ENCODE measurements at regions not wholly inside any gene's neighbourhood (a gene's known extent, or its start where the extent isn't known, plus 50 kb on each side); places are given as distances from the start of the nearest gene placed in this dataset.

DNA sequence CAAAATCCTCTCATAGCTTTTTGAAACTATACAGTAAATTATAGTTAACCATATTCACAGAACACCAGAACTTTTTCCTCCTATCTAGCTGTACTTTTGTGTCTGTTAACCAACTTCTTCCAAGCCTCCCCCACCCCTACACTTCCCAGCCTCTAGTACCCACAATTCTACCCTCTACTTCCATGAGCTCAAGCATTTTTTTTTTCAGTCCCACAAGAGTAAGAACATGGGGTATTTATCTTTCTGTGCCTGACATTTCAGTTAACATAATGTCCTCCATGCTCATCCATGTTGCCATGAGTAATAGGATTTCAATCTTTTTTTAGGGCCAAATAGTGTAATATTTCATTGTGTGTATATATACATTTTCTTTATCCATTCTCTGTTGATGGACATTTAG, 128.3 kb upstream of the MAN2A1 start:
- Mint-ChIP-seq H3K4me1 (ENCODE audit: low read depth) (peaks cover 11% of the 10 kb centered on the region), H3K4me3 (no peak overlapping the region), H3K27me3 (no peaks in the 10 kb centered on the region), H3K9me3 (no peaks in the 10 kb centered on the region), H3K27ac (no peak overlapping the region), H3K36me3 (ENCODE audit: low read depth) (no peaks in the 10 kb centered on the region)
- Histone ChIP-seq H3K4me3 (ENCODE audit: low read length) (no peak overlapping the region), H3K9me3 (ENCODE audit: control insufficient read depth in 1 of 2, insufficient read depth in 1 of 2, low read length in 2 of 2) (no peaks in the 10 kb centered on the region), H3K36me3 (ENCODE audit: insufficient read depth, low read length) (no peaks in the 10 kb centered on the region), H3K27ac (ENCODE audit: low read depth in 1 of 2, low read length in 2 of 2) (no peak overlapping the region), H3K4me1 (ENCODE audit: insufficient read depth, low read length) (no peaks in the 10 kb centered on the region), H3K27me3 (ENCODE audit: control insufficient read depth in 1 of 2, insufficient read depth in 2 of 2, low read length in 2 of 2) (no peaks in the 10 kb centered on the region)
- TF ChIP-seq, protein P1, sequence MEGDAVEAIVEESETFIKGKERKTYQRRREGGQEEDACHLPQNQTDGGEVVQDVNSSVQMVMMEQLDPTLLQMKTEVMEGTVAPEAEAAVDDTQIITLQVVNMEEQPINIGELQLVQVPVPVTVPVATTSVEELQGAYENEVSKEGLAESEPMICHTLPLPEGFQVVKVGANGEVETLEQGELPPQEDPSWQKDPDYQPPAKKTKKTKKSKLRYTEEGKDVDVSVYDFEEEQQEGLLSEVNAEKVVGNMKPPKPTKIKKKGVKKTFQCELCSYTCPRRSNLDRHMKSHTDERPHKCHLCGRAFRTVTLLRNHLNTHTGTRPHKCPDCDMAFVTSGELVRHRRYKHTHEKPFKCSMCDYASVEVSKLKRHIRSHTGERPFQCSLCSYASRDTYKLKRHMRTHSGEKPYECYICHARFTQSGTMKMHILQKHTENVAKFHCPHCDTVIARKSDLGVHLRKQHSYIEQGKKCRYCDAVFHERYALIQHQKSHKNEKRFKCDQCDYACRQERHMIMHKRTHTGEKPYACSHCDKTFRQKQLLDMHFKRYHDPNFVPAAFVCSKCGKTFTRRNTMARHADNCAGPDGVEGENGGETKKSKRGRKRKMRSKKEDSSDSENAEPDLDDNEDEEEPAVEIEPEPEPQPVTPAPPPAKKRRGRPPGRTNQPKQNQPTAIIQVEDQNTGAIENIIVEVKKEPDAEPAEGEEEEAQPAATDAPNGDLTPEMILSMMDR (IDR thresholded peaks at IDR 0.05) = no peak
- no peak for DNase-seq
- ATAC-seq (ENCODE audit: poor library complexity) = no peak
- CTCF ChIA-PET = interaction anchor here (0.9 kb wide), 1 partner anchor 9 kb away, joined by 3 read pairs; no protein-coding TSS in a partner anchor
- intact Hi-C loops (cut with DNase I, micrococcal nuclease) = no loop called here
- POLR2A ChIA-PET = interaction anchor here (0.7 kb wide), 1 partner anchor 27 kb away, joined by 6 read pairs; no protein-coding TSS in a partner anchor

DNA sequence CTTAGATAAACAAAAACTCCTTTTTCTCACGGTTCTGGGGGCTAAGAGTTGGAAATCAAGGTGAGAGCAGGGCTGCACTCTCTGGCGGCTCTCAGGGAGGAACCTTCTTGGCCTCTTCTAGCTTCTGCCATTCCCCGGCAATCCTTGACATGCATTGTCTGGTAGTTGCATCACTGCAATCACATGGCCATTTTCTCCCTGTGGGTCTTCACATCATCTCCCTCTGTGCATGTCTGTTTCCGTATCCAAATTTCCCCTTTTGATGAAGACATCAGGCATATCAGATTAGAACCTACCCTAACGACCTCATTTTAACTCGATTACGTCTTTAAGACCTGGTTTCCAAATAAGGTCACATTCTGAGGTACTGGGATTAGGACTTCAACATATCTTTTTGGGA, 129.2 kb upstream of the MAN2A1 start:
- Histone ChIP-seq H3K9me3 (ENCODE audit: control insufficient read depth in 1 of 2, insufficient read depth in 1 of 2, low read length in 2 of 2) (no peaks in the 10 kb centered on the region), H3K4me1 (ENCODE audit: insufficient read depth, low read length) (no peaks in the 10 kb centered on the region), H3K36me3 (ENCODE audit: insufficient read depth, low read length) (no peaks in the 10 kb centered on the region), H3K27me3 (ENCODE audit: control insufficient read depth in 1 of 2, insufficient read depth in 2 of 2, low read length in 2 of 2) (no peaks in the 10 kb centered on the region), H3K27ac (ENCODE audit: low read depth in 1 of 2, low read length in 2 of 2) (no peak overlapping the region), H3K4me3 (ENCODE audit: low read length) (no peak overlapping the region)
- Mint-ChIP-seq H3K4me3 (no peak overlapping the region), H3K4me1 (ENCODE audit: low read depth) (peaks cover 11% of the 10 kb centered on the region), H3K27ac (no peak overlapping the region), H3K36me3 (ENCODE audit: low read depth) (no peaks in the 10 kb centered on the region), H3K9me3 (no peaks in the 10 kb centered on the region), H3K27me3 (no peaks in the 10 kb centered on the region)
- TF ChIP-seq, protein P1 (IDR thresholded peaks at IDR 0.05) = no peak
- intact Hi-C loops (cut with DNase I, micrococcal nuclease) = no loop called here
- POLR2A ChIA-PET = no interaction called here
- DNase-seq (no peak), ATAC-seq (ENCODE audit: poor library complexity) (no peak)
- CTCF ChIA-PET = no interaction called here

DNA sequence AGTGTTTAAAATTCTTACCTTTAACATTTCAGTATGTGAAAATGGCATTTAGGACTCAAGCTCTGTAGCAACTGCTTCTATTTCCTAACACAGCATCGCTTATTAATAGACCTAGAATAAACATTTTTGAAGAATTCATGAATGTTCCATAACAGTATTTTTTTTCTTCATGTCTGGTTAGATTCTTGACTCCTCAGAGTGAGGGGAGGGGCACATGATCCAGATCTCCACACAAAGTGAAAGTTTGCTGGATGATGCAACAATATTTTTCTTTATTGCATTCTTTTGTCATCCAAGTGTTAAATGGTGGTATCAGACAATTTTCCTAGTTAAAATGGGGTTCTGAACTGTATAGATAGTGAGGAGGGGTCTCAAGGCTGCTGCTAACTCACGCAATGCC, 130.8 kb upstream of the MAN2A1 start:
- H3K27ac Mint-ChIP-seq = no peak overlapping the region

More for the DNA sequence above, 130.8 kb upstream of the MAN2A1 start:
- H3K36me3 ChIP-seq (ENCODE audit: insufficient read depth, low read length) = no peaks in the 10 kb centered on the region
- no peaks in the 10 kb centered on the region for H3K27me3 ChIP-seq (ENCODE audit: control insufficient read depth in 1 of 2, insufficient read depth in 2 of 2, low read length in 2 of 2)
- CTCF ChIA-PET = no interaction called here
- POLR2A ChIA-PET = no interaction called here
- peaks cover 11% of the 10 kb centered on the region for H3K4me1 Mint-ChIP-seq (ENCODE audit: low read depth)
- no peaks in the 10 kb centered on the region for H3K27me3 Mint-ChIP-seq
- TF ChIP-seq, protein P1 (IDR thresholded peaks at IDR 0.05) = no peak
- no peaks in the 10 kb centered on the region for H3K9me3 ChIP-seq (ENCODE audit: control insufficient read depth in 1 of 2, insufficient read depth in 1 of 2, low read length in 2 of 2)
- no peaks in the 10 kb centered on the region for H3K9me3 Mint-ChIP-seq
- H3K4me3 Mint-ChIP-seq = no peak overlapping the region
- H3K36me3 Mint-ChIP-seq (ENCODE audit: low read depth) = no peaks in the 10 kb centered on the region
- H3K27ac ChIP-seq (ENCODE audit: low read depth in 1 of 2, low read length in 2 of 2) = no peak overlapping the region
- intact Hi-C loops (cut with DNase I, micrococcal nuclease) = no loop called here
- no peak for ATAC-seq (ENCODE audit: poor library complexity)
- no peak overlapping the region for H3K4me3 ChIP-seq (ENCODE audit: low read length)
- H3K4me1 ChIP-seq (ENCODE audit: insufficient read depth, low read length) = no peaks in the 10 kb centered on the region
- no peak for DNase-seq
